Activated T-helper 17 cell treated with anti-CD3 and anti-CD28 coated beads, Interleukin-2, amount 50 U/mL, for 72 hours (primary cell): ENCODE measurements at regions not wholly inside any gene's neighbourhood (a gene's known extent, or its start where the extent isn't known, plus 50 kb on each side); places are given as distances from the start of the nearest gene placed in this dataset.

Experiments
- ATAC-seq: fragments of 150-1000 bp; cut with Tn5 transposase; replicated peaks from 2 replicates; pipeline ENCODE4 v1.10.0; 2021; ENCODE audit warnings: mild to moderate bottlenecking, moderate library complexity
- H3K27ac Mint-ChIP-seq: one replicate; pipeline ENCODE4 v1.8.0; 2022; ENCODE audit warnings: mixed read lengths
- H3K27me3 Mint-ChIP-seq: one replicate; pipeline ENCODE4 v1.8.0; 2022; ENCODE audit warnings: mixed read lengths
- H3K36me3 Mint-ChIP-seq: one replicate; pipeline ENCODE4 v1.8.0; 2022; ENCODE audit warnings: low read depth, mild to moderate bottlenecking, mixed read lengths
- H3K4me1 Mint-ChIP-seq: one replicate; pipeline ENCODE4 v1.8.0; 2022; ENCODE audit warnings: mixed read lengths
- H3K4me3 Mint-ChIP-seq: one replicate; pipeline ENCODE4 v1.8.0; 2022; ENCODE audit warnings: mild to moderate bottlenecking, mixed read lengths
- H3K9me3 Mint-ChIP-seq: one replicate; pipeline ENCODE4 v1.8.0; 2022; ENCODE audit warnings: mixed read lengths

DNA sequence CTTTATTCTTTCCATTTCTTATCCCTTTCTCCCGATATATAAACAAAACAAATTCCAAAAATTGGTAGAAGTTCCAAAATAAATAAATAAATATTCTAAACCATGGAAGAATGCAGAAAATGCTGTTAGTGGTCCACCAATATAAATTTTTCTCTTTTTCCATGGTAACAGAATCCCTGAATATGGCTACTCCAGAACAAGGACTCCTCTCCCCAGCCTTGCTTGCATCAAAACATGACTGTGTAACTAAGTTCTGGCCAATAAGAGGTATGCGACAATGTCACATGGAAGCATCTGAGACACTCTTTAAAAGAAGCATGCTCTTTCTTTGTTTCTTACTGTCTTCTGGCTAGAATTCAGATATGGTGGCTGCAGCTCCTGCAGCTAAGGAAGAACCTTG is 325.1 kb upstream of the TANK start:
- ATAC-seq = no peak
- no peaks in the 10 kb centered on the region for H3K36me3 Mint-ChIP-seq
- no peaks in the 10 kb centered on the region for H3K9me3 Mint-ChIP-seq
- H3K4me3 Mint-ChIP-seq = no peak overlapping the region
- peaks cover 24% of the 10 kb centered on the region for H3K27me3 Mint-ChIP-seq
- no peaks in the 10 kb centered on the region for H3K4me1 Mint-ChIP-seq
- no peak overlapping the region for H3K27ac Mint-ChIP-seq

DNA sequence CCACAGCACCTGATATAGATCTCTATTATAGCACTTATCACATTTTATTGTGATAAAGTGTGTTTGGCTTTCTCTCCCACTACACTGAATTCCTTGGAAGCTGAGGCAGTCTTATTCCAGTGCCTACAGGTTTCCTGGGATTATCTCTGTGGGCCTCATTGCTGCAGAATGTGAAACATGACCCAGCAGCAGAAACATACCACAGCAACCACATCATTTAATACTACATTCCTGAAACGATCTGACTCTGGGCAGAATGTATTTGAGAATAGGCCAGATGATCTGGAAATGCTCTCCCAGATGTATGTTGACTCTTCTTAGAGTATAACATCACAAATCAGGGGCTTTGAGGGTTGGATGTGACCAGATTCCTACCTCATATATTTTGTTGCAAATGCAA is 323.5 kb upstream of the TANK start:
- ATAC-seq = no peak
- Mint-ChIP-seq H3K4me1 (no peaks in the 10 kb centered on the region), H3K27me3 (peaks cover 21% of the 10 kb centered on the region)

DNA sequence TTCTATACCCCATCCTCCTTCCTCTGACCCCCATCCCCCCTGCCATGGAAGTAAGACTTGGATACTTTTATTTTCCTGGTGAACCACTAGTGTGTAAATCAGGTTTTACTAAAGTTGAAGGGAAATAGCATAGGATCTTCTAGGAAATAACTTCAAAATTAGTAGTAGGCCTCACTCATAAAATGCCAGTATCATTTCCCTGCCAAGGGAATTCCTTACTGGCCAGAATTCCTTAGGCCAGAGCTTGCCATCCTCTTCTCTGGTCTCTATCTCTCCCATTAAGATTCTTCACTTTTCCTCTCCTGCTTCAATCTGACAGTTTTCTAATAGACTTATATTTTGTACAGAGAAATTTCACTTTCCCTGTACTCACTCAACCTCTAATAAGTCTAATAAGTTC is 322.8 kb upstream of the TANK start:
- Mint-ChIP-seq H3K9me3 (peaks cover 6% of the 10 kb centered on the region), H3K4me3 (no peak overlapping the region), H3K36me3 (no peaks in the 10 kb centered on the region), H3K27ac (no peak overlapping the region), H3K4me1 (no peaks in the 10 kb centered on the region), H3K27me3 (peaks cover 21% of the 10 kb centered on the region)
- no peak for ATAC-seq

More for the DNA sequence above, 323.5 kb upstream of the TANK start:
- Mint-ChIP-seq H3K27ac (no peak overlapping the region), H3K9me3 (peaks cover 5% of the 10 kb centered on the region), H3K36me3 (no peaks in the 10 kb centered on the region), H3K4me3 (no peak overlapping the region)

DNA sequence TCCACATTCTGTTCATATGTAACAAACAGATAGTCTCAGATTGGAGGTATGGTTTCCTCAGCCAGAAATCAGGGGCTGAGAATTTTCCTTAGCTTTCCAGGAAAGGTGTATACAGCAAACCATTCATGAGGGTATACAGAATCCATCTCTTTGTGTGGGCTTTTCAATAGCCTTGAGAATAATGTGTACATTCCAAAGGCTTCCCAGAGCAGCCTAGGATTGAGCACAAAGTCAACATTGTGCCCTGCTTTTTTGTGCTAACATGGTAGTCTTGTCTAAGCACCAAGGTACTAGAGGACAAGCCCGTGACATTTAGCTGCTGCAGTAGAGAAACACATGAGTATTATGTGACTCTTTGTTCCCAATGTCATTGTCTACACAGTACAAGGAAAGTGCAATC is 322.1 kb upstream of the TANK start:
- H3K36me3 Mint-ChIP-seq = no peaks in the 10 kb centered on the region
- H3K4me3 Mint-ChIP-seq = no peak overlapping the region
- H3K4me1 Mint-ChIP-seq = no peaks in the 10 kb centered on the region
- H3K27ac Mint-ChIP-seq = no peak overlapping the region
- peaks cover 20% of the 10 kb centered on the region for H3K27me3 Mint-ChIP-seq
- no peak for ATAC-seq
- H3K9me3 Mint-ChIP-seq = peaks cover 6% of the 10 kb centered on the region

DNA sequence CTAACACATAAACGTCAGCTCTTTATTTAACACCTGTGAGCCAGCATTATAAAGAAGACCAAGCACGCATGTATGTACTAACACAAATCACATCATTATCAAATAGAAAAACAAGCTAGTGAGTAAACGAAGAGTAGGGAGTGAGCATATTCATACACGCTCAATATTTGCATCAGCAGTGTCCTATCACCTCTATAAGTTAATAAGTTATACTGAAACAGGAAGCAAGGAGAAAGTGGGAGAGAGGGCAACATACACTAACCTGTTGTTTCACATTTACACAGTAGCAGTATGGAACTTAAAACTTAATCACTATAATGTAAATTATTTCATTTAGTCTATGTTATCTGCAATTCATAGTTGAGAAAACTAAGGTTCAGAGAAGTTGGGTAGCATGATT is 321.5 kb upstream of the TANK start:
- Mint-ChIP-seq H3K27ac (no peak overlapping the region), H3K4me3 (no peak overlapping the region), H3K36me3 (no peaks in the 10 kb centered on the region), H3K9me3 (peaks cover 11% of the 10 kb centered on the region), H3K4me1 (no peaks in the 10 kb centered on the region), H3K27me3 (peaks cover 15% of the 10 kb centered on the region)
- ATAC-seq = no peak

DNA sequence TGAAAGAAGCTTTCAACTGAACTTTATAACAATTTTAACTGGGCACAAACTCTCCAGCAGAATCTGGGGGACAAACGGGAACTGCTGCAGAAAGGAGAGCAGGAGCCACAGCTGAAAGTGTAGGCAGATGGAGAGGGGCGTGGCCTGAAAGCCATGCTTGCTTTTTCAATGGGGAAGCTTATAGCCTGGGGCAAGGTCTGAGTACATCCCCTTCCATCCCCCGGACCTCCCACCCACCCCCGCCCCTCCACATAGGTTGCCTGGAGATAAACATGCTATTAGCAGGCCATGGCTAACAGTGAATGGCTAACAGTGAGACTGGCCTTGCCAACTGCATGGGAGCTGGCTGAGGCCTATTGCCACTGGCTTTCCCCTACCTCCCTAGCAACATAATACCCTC is 317.9 kb upstream of the TANK start:
- Mint-ChIP-seq H3K9me3 (peaks cover 12% of the 10 kb centered on the region), H3K27ac (no peak overlapping the region), H3K4me1 (no peaks in the 10 kb centered on the region), H3K4me3 (no peak overlapping the region), H3K36me3 (no peaks in the 10 kb centered on the region), H3K27me3 (peaks cover 8% of the 10 kb centered on the region)
- no peak for ATAC-seq

DNA sequence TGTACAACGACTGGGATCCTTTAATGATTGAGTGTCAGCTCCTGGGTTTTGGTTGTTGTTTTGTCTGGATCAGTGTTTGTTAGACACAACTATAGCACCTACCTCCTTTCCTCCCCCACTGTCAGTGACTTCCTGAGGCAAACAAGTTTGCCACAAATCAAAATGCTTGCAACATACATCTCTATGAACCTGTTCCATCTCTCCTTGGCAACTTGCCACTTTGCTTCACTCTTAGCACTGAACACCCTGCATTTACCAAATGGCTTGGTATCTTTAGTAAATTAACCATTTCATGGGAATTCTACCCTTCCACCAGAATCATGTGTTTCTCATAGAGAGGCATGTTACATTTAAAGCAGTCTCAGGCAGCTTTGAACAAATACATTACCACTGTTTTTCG is 301.1 kb upstream of the TANK start:
- H3K36me3 Mint-ChIP-seq = no peaks in the 10 kb centered on the region
- no peak for ATAC-seq
- no peaks in the 10 kb centered on the region for H3K27me3 Mint-ChIP-seq
- no peak overlapping the region for H3K4me3 Mint-ChIP-seq
- H3K4me1 Mint-ChIP-seq = no peaks in the 10 kb centered on the region
- no peaks in the 10 kb centered on the region for H3K9me3 Mint-ChIP-seq
- no peak overlapping the region for H3K27ac Mint-ChIP-seq

DNA sequence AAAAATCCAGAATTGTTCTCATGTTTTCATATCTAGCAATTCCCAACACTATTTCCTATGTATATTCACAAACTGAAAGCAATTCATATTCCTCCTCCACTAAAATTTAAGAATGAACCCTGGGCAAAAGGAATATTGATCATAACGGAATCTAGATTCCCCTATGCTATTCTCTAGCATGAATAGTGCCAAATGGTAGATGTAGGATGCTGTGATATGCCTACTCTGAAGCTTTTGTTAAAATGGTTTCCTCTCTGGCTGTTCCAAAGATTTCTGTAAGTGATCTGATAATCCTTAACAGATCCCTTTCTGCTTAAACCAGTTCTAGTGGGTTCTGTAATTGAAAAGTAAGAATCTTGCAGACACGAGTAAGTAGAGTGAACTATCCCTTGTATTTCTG is 298.0 kb upstream of the TANK start:
- no peaks in the 10 kb centered on the region for H3K9me3 Mint-ChIP-seq
- H3K4me1 Mint-ChIP-seq = no peaks in the 10 kb centered on the region
- ATAC-seq = no peak
- no peak overlapping the region for H3K4me3 Mint-ChIP-seq
- no peaks in the 10 kb centered on the region for H3K36me3 Mint-ChIP-seq
- no peaks in the 10 kb centered on the region for H3K27me3 Mint-ChIP-seq
- H3K27ac Mint-ChIP-seq = no peak overlapping the region

DNA sequence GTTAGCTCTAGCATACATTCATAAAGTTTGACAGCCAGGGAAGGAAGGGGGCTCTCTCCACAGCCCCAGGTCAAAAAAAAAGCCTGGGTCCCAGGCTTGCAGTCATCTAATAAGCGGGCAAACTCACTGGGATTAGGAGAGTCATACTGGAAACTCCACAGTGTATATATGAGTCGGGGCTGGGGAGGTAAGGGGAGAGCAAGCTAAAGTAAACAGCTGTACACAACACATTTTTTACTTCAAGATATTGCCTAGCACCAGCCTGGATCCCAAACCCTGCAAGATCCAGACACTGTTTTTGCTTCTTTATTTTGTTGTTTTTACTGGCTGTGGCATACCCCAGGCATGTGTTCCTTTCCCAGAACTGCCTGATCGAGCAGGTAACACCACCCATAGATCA is 291.3 kb upstream of the TANK start:
- H3K4me3 Mint-ChIP-seq = no peak overlapping the region
- H3K27me3 Mint-ChIP-seq = no peaks in the 10 kb centered on the region
- H3K27ac Mint-ChIP-seq = no peak overlapping the region
- H3K36me3 Mint-ChIP-seq = no peaks in the 10 kb centered on the region
- H3K9me3 Mint-ChIP-seq = no peaks in the 10 kb centered on the region
- H3K4me1 Mint-ChIP-seq = no peaks in the 10 kb centered on the region
- no peak for ATAC-seq

DNA sequence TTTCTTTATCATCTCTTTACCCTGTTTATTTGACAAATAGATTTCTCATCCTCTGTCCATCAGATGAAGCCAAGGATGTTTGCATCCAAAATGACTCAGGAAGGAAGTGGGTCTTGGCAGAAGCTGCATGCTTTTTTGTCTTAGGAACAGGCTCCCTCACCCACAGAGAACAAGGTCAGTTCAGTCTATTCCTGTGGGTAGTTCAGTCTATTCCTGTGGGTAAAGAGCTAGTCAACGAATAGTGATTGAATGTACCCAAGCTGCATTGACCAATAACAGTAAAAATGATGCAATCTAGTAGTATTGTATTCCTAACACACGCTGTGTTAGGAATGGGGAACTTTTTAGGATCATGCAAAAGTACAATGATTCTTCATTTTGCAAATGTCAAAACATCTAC is 290.8 kb upstream of the TANK start:
- Mint-ChIP-seq H3K9me3 (no peaks in the 10 kb centered on the region), H3K4me3 (no peak overlapping the region), H3K36me3 (no peaks in the 10 kb centered on the region), H3K27me3 (no peaks in the 10 kb centered on the region), H3K27ac (no peak overlapping the region), H3K4me1 (no peaks in the 10 kb centered on the region)
- ATAC-seq = no peak

DNA sequence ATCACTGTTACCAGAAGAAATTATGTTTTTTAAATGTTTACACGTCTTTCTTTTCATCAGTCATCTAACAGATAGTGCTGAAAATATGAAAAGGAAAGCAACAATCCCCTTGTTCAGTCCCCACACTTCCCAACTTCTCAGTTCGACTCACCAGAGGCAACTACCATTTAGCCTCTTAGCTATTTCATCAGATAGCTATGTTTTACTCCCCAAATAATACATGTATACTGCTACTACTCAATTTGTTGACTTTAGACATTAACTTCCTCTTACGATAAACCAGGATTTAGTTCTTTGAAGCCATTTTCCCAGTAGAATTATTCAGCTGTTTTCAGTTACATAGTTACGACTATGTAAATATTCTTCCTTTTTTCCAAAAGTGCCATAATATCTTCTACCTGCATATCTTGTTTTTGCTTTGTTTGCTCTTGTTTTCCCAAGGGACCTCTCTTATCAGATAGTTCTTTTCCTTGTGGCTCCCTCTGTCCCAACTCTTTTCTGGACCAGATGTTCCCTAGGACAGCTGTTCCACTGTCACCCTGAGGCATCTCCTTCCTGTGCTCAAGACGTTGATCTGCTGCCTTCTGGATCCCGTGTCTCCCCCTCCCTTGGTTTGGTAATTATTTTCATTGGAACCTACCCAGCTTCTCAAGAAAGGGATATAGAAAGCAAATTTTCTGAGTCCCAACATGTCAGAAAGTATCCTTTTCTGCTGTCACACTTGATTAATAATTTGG is 289.3 kb upstream of the TANK start:
- ATAC-seq = no peak
- no peaks in the 10 kb centered on the region for H3K9me3 Mint-ChIP-seq
- no peaks in the 10 kb centered on the region for H3K36me3 Mint-ChIP-seq
- no peak overlapping the region for H3K4me3 Mint-ChIP-seq
- H3K4me1 Mint-ChIP-seq = no peaks in the 10 kb centered on the region
- no peak overlapping the region for H3K27ac Mint-ChIP-seq
- H3K27me3 Mint-ChIP-seq = no peaks in the 10 kb centered on the region

DNA sequence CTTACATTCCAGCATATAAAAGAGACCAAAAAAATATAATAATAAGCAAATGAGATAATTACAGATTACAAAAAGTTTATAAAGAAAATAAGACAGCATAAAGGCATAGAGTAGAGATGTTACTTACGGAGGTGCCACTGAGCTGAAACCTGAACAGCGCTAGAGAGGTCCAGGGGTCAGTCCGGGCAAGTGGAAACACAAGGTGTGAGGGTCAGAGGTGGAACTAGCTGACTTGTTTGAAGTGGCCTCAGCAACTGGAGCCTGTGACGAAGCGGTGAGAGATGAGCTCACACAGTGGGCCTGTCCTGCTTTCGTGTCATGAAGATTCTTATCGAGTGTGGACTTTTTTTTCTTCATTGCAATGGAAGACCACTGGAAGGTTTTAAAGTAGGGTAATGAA is 288.3 kb upstream of the TANK start:
- Mint-ChIP-seq H3K36me3 (no peaks in the 10 kb centered on the region), H3K4me1 (no peaks in the 10 kb centered on the region), H3K27ac (no peak overlapping the region), H3K4me3 (no peak overlapping the region), H3K27me3 (no peaks in the 10 kb centered on the region), H3K9me3 (no peaks in the 10 kb centered on the region)
- no peak for ATAC-seq

DNA sequence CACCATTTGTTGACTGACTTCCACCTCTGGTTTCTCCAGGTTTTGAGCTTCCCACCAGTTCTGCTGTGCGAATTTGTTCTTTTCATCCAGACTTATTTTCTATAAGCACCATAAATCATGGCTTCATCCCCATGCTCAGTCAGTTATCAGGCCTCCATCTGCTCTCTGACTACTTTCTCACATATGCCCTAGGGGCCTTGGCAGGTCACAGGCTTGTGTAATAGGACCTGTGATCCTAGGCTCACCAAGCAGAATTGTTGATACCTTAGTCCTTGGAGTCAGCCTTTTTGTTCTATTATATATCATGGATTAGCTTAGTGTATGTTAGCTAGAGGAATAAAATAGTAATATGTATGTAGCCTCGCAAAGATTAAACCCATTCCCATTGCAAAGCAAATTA is 284.2 kb upstream of the TANK start:
- Mint-ChIP-seq H3K27ac (no peak overlapping the region), H3K4me1 (no peaks in the 10 kb centered on the region), H3K27me3 (peaks cover 4% of the 10 kb centered on the region), H3K4me3 (no peak overlapping the region), H3K9me3 (no peaks in the 10 kb centered on the region), H3K36me3 (no peaks in the 10 kb centered on the region)
- ATAC-seq = no peak

DNA sequence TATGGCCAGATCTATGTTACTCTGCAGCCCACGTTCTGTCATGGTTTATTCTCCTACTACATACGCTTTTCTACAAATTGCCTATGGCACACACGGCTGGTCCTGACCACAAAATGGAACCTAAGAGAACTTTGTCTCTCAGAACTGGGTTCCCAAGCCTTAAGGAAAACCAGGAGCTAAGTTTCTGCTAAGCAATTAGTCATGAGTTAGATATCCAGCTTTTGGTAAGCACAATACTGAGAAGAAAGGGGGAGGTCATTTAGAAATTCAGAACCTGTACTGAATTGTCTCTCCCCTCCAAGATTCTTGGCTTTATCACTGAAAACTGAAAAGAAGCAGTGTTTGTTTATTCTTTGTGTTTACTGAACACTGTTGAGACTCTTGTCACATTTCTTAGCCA is 283.5 kb upstream of the TANK start:
- H3K27ac Mint-ChIP-seq = no peak overlapping the region
- ATAC-seq = no peak
- no peaks in the 10 kb centered on the region for H3K4me1 Mint-ChIP-seq
- no peak overlapping the region for H3K4me3 Mint-ChIP-seq
- no peaks in the 10 kb centered on the region for H3K9me3 Mint-ChIP-seq
- H3K36me3 Mint-ChIP-seq = no peaks in the 10 kb centered on the region
- peaks cover 4% of the 10 kb centered on the region for H3K27me3 Mint-ChIP-seq

DNA sequence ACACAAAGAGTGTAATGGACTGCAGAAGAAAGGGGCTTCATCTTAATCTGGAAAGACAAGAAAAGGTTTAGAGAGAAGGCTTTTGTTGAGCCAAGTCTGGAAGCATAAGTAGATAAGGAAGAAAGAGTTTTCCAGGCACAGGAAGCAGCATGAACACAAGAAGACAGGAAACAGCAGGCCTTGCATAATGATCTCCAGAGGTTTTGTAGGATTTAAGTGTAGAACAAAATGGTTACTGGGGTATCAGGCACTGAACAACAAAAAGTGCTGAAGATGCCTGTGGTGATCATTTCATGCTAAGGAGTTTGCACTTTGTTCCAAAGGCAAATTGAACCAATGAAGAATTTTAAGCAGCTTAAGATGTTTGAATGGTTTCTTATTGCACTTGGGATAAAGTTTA is 281.6 kb upstream of the TANK start:
- H3K27me3 Mint-ChIP-seq = peaks cover 4% of the 10 kb centered on the region
- no peaks in the 10 kb centered on the region for H3K4me1 Mint-ChIP-seq
- H3K27ac Mint-ChIP-seq = no peak overlapping the region
- H3K4me3 Mint-ChIP-seq = no peak overlapping the region
- H3K36me3 Mint-ChIP-seq = no peaks in the 10 kb centered on the region
- no peak for ATAC-seq
- no peaks in the 10 kb centered on the region for H3K9me3 Mint-ChIP-seq

DNA sequence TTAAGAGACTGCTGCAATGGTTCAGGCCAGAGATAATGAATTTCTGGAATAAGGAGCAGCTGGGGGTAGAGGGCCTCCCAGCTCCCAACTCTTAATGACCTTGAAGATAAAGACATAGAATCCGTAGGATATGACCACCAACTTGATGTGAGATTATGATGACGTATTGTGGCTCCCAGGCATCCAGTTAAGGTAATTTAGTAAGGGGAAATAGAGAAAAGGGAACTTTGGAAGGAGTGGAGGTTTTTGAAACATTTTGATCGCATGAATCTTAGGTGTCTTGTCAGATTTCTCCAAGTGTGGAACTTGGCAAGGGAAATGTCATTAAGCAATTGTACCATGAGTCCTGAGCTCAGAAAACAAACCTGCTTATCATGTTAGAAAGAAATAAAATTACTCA is 277.3 kb upstream of the TANK start:
- Mint-ChIP-seq H3K27ac (no peak overlapping the region), H3K9me3 (no peaks in the 10 kb centered on the region), H3K36me3 (no peaks in the 10 kb centered on the region), H3K4me1 (no peaks in the 10 kb centered on the region), H3K4me3 (no peak overlapping the region), H3K27me3 (peaks cover 4% of the 10 kb centered on the region)
- no peak for ATAC-seq
